ENCODE measurements at regions not wholly inside any gene's neighbourhood (a gene's known extent, or its start where the extent isn't known, plus 50 kb on each side); places are given as distances from the start of the nearest gene placed in this dataset.

DNA sequence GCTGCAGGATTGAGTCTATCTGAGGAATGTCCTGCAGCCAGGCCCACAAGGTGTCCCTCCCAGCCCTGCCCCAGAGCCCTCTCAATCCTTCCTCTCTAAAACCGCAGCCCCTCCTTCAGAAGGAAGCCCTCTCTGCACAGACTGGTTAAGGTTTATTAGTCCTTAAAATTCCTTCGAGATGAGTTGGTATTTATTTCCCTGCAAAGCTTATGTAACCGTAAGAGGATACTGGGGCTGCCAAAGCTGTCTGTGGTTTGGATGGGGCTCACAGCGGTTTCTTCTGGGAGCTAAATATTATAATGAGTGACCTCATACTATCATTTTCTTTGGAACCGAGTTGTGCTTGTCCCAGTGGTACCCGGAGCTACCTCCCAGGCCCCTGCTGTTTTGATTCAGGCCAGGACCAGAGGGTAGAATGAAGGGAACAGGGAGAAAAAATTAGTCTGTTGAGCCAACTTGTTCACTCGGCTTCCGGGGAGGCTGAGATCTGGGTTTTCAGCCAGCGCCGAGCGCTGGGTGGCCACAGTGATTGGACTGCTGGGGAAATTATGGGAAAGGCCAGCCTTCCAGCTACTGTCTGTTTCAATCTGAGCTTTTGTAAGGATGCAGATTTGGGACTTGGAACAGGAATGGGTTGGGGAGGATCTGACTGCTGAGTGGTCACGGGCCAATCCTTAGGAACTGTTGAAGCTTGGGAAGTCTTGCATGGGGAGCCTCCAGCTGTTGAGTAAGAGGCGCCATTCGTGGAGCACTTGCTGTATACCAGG, 107.5 kb downstream of the NDFIP1 start:
- Mint-ChIP-seq H3K4me3 (peak overlapping the region in 1 of 3 experiments; percentile 14), H3K27me3 (ENCODE audit: low read depth) (peaks cover 28% of the 10 kb centered on the region), H3K4me1 (peaks cover 13% of the 10 kb centered on the region), H3K27ac (peak overlapping the region in 2 of 3 experiments; percentile 69 to 75), H3K36me3 (ENCODE audit: low read depth) (no peaks in the 10 kb centered on the region), H3K9me3 (no peaks in the 10 kb centered on the region)
- TF ChIP-seq, protein P1, sequence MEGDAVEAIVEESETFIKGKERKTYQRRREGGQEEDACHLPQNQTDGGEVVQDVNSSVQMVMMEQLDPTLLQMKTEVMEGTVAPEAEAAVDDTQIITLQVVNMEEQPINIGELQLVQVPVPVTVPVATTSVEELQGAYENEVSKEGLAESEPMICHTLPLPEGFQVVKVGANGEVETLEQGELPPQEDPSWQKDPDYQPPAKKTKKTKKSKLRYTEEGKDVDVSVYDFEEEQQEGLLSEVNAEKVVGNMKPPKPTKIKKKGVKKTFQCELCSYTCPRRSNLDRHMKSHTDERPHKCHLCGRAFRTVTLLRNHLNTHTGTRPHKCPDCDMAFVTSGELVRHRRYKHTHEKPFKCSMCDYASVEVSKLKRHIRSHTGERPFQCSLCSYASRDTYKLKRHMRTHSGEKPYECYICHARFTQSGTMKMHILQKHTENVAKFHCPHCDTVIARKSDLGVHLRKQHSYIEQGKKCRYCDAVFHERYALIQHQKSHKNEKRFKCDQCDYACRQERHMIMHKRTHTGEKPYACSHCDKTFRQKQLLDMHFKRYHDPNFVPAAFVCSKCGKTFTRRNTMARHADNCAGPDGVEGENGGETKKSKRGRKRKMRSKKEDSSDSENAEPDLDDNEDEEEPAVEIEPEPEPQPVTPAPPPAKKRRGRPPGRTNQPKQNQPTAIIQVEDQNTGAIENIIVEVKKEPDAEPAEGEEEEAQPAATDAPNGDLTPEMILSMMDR (IDR thresholded peaks at IDR 0.05; ENCODE audit: unreplicated experiment in 3 of 3), result no peak

DNA sequence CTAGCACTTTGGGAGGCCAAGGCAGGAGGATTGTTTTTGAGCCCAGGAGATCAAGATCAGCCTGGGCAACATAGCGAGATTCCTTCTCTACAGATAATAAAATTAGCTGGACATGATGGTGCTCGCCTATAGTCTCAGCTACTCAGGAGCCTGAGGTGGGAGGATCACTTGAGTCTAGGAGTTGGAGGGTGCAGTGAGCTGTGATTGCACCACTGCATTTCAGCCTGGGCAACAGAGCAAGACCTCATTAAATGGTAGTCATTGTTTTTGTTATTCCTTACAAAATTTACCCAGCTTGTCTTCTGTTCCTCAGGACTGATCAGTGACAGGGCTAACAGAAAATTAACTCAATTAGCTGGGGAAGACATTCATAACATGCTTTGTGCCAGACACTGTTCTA, 104.5 kb downstream of the NDFIP1 start:
- TF ChIP-seq, protein P1 (IDR thresholded peaks at IDR 0.05; ENCODE audit: unreplicated experiment in 3 of 3), result no peak
- Mint-ChIP-seq H3K27me3 (ENCODE audit: low read depth) (peaks cover 17% of the 10 kb centered on the region), H3K9me3 (no peaks in the 10 kb centered on the region), H3K4me3 (no peak overlapping the region), H3K27ac (no peak overlapping the region), H3K36me3 (ENCODE audit: low read depth) (no peaks in the 10 kb centered on the region), H3K4me1 (peaks cover 9% of the 10 kb centered on the region)

DNA sequence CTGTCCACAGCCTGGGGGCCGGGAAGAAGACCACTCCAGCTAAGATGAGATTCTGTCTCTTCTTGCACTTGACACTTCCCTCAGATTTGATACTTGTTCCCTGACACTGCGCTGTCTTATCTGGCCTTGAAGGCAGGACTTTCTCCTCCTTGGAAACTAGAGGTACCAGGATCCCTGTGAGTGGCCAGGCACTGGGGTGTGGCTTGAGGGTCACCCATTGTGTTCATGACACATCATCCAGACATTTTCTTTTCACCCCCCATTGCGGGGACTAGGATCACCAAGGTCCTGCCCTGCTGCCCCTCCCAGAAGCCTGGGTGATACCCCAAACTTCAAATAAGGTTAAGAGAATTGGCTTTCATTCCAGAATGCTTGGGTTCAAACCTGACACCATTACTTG, 103.3 kb downstream of the NDFIP1 start:
- Mint-ChIP-seq H3K36me3 (ENCODE audit: low read depth) (no peaks in the 10 kb centered on the region), H3K9me3 (no peaks in the 10 kb centered on the region)

DNA sequence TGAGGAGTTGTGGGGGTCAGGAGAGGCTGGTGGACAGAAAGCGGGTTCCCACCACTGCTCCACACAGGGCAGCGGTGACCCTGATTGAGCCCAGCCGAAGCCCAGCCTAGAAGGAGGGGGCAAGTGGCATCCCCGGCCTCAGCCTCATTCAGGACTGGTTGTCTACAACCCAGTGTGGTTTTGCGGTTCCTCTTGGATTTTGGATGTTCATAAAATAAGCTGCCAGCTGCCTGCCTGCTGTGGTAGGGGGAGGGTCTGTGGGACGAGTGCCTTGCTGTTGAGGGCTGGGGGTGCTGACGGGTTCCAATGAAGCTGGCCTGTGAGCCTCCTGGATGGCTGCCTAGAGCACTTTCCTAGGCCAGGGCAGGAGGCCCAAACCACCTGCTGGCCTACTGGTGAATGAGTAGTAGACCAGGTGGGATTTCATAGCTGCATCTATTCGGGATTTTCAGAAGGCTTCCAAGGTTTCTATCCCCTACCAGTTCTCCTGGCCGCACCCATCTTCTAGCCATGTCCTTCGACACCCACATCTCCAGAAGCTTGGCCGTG, 102.4 kb downstream of the NDFIP1 start:
- peaks cover 12% of the 10 kb centered on the region for H3K27me3 Mint-ChIP-seq (ENCODE audit: low read depth)
- no peaks in the 10 kb centered on the region for H3K9me3 Mint-ChIP-seq
- peaks cover 1% of the 10 kb centered on the region for H3K4me1 Mint-ChIP-seq
- no peak overlapping the region for H3K27ac Mint-ChIP-seq
- H3K4me3 Mint-ChIP-seq, result no peak overlapping the region
- TF ChIP-seq, protein P1 (IDR thresholded peaks at IDR 0.05; ENCODE audit: unreplicated experiment in 3 of 3), result no peak
- H3K36me3 Mint-ChIP-seq (ENCODE audit: low read depth), result no peaks in the 10 kb centered on the region

More for the DNA sequence above, 103.3 kb downstream of the NDFIP1 start:
- Mint-ChIP-seq H3K27me3 (ENCODE audit: low read depth) (peaks cover 16% of the 10 kb centered on the region), H3K4me3 (no peak overlapping the region), H3K4me1 (peaks cover 9% of the 10 kb centered on the region), H3K27ac (no peak overlapping the region)
- TF ChIP-seq, protein P1 (IDR thresholded peaks at IDR 0.05; ENCODE audit: unreplicated experiment in 3 of 3), result no peak

DNA sequence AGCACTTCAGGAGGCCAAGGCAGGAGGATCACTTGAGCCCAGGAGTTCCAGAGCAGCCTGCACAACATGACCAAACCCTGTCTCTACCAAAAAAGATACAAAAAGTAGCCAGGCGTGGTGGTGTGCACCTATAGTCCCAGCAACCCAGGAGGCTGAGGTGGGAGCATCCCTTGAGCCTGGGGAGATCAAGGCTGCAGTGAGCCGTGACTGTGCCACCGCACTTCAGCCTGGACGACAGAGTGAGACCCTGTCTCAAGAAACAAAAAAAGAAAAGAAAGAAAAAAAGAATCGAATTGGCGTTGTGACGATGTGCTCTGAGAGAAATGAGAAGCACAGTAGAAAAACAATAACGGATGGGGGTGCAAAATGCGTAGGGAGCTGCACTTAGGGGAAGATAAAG, 101.4 kb downstream of the NDFIP1 start:
- H3K4me3 Mint-ChIP-seq, result no peak overlapping the region
- no peak overlapping the region for H3K27ac Mint-ChIP-seq

More for the DNA sequence above, 101.4 kb downstream of the NDFIP1 start:
- TF ChIP-seq, protein P1 (IDR thresholded peaks at IDR 0.05; ENCODE audit: unreplicated experiment in 3 of 3), result no peak
- Mint-ChIP-seq H3K27me3 (ENCODE audit: low read depth) (peaks cover 15% of the 10 kb centered on the region), H3K36me3 (ENCODE audit: low read depth) (no peaks in the 10 kb centered on the region), H3K9me3 (no peaks in the 10 kb centered on the region), H3K4me1 (no peaks in the 10 kb centered on the region)

Data from nephron (organoid).